GM11168 (cell line): ENCODE measurements at regions not wholly inside any gene's neighbourhood (a gene's known extent, or its start where the extent isn't known, plus 50 kb on each side); places are given as distances from the start of the nearest gene placed in this dataset.
"Not testable (repeated sequence)": the region's sequence is repeated elsewhere in the genome, so short reads cannot be mapped to it uniquely, and the experiment has no call there.

Source experiments
- in situ Hi-C: fragments of 300-500 bp; cut with MboI; formaldehyde crosslinking; loops from one replicate; pipeline ENCODE4 v1.12.0; 2022; ENCODE audit warnings: low sequenced_read_pairs; ENCODE audit not compliant: unreplicated experiment

DNA sequence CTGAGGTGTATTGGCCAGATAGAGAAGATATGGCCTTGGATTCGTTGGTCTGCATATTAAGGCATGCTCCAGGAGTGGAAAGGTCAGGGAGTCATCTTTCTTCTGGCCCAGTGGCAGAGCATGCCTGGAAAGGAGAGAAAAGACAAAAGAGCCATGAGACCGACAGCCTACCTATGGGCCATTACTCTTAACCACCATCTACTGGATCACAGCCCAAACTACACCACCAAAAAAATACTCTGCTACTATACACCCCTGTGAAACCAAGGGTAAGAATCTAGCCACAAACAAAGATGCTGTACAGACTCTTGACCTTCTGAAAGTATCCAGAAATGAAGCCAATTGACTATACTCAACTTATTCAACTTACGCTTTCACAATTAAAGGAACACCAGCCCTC, 96.1 kb upstream of the PLSCR5 start:
- in situ Hi-C loops: no loop called here

DNA sequence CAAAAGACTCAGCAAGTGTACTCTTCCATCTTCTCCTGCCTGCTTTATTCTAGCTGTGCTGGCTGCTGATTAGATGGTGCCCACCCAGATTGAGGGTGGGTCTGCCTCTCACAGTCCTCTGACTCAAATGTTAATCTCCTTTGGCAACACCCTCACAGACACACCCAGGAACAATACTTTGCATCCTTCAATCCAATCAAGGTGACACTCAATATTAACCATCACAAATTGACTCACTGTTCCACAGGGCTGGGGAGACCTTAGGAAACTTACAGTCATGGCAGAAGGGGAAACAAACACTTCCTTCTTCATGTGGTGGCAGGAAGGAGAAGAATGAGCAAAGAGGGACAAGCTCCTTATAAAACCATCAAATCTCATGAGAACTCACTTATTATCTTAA, 94.9 kb upstream of the PLSCR5 start:
- in situ Hi-C loops: not testable (repeated sequence)

- in situ Hi-C loops: no loop called here
These were observed 87.1 kb upstream of the PLSCR5 start for GRCh38 chr3:146692254-146692653.

DNA sequence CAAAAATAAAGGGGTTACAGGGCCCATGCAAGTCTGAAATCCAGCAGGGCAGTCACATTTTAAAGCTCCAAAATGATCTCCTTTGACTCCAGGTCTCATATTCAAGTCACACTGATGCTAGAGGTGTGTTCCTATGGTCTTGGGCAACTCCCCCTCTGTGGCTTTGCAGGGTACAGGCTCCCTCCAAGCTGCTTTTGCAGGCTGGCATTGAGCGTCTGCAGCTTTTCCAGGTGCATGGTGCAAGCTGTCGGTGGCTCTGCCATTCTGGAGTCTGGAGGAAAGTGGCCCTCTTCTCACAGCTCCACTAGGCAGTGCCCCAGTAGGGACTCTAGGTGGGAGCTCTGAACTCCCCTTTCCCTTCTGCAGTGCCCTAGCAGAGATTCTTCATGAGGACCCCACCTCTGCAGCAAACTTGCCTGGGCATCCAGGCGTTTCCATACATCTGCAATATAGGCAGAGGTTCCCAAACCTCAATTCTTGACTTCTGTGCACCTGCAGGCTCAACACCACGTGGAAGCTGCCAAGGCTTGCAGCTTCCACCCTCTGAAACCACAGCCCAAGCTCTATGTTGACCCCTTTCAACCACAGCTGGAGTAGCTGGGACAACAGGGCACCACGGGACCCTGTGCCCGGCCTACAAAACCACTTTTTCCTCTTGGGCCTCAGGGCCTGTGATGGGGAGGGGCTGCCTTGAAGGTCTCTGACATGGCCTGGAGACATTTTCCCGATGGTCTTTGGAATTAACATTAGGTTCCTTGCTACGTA, 80.1 kb upstream of the PLSCR5 start:
- in situ Hi-C loops: no loop called here

- in situ Hi-C loops: no loop called here
These were observed 77.0 kb upstream of the PLSCR5 start for GRCh38 chr3:146682171-146682570.

GRCh38 chr3:146680617-146681016, 75.5 kb upstream of the PLSCR5 start:
- in situ Hi-C loops: no loop called here

DNA sequence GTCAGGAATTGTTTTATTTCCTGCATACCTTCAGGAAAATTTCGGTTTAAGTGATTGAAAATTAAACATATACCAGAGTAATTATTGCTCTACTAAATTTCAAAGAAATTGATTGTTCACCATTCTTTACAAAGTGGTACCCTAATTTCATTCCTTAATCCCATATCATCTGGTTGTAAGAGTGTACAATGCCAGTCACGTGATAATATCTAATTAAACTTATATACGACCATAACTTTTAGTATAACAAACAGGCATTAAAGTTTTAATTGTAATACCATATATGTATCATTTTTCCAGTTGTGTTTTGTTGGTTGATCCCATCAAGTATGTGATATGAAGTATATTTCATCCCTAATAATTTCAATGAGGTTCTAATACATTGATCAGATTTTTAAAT, 74.8 kb upstream of the PLSCR5 start:
- in situ Hi-C loops: no loop called here

GRCh38 chr3:146679191-146679590, 74.0 kb upstream of the PLSCR5 start:
- in situ Hi-C loops: no loop called here

DNA sequence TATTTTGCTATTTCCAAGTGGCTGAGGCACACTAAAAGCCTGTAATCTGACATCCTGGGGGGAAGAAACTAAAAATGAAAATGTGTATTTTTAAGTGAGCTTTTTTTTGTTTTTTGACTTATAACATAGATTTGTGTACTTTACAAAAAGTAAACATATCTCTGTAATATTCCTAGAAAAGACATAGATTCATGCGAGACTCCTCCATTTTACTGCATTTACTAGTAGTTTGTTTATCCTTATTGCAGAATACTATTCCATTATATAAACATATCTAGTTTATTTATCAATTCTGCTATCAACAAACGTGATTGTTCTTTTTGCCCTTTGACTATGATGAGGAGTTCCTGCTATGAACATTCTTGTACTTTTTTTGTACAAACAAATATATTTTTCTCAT, 67.8 kb upstream of the PLSCR5 start:
- in situ Hi-C loops: no loop called here

- in situ Hi-C loops: no loop called here
These were observed 59.3 kb upstream of the PLSCR5 start for GRCh38 chr3:146664403-146664802.

DNA sequence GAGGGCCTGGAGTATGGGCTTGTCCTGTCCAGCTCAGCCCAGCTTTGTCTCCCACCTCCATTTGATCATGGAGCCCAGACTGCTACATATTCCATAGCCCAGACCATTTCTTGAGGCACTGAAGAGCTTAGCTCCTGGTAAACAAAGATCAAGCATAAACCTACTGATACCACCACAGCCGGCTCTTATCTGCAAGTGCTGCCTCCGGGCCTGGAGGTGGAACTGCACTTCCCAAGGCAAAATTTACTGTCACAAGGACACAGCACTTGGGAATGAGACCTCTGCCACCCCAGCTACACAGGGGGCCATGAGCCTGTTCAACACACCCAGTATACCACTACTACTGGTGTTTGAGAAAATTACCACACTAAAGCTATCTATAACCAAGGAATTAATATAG, 53.7 kb upstream of the PLSCR5 start:
- in situ Hi-C loops: no loop called here

DNA sequence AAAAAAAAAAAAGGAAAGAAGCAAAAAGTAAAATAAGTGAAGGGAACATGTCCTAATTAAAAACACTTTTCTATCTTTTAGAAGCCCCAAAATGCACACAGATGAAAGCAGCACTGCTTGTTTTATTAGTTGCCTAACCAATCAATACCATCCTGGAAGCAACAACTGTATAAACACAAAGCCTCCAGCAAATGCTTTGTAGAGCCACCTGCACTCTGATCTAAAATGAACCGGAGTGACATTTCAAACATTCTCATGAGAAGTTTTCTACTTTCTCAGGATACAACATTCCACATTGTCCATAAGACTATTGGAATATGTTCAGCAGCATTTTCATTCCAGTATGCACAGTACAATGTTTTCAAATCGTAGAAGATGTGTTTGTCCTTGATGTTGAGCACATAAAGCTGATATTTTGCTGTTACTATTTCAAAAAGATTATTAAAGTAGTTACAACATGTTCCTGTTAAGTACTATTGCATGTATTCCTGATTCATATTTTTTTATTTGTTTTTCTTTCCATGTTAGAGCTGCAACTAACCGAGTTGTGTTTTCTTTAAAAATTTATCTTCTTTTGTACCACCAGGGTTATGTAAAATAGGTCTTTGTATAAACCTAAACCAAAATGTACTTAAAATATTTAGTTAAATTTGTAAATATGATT, 50.3 kb upstream of the PLSCR5 start:
- in situ Hi-C loops: no loop called here
